Occipital lobe (tissue), 1 donor: ENCODE measurements at regions not wholly inside any gene's neighbourhood (a gene's known extent, or its start where the extent isn't known, plus 50 kb on each side); places are given as distances from the start of the nearest gene placed in this dataset.

ENCODE experiments used
- DNase-seq: peaks from one replicate; lab custom pipeline; 2025; lab: John Stamatoyannopoulos, UW

DNA sequence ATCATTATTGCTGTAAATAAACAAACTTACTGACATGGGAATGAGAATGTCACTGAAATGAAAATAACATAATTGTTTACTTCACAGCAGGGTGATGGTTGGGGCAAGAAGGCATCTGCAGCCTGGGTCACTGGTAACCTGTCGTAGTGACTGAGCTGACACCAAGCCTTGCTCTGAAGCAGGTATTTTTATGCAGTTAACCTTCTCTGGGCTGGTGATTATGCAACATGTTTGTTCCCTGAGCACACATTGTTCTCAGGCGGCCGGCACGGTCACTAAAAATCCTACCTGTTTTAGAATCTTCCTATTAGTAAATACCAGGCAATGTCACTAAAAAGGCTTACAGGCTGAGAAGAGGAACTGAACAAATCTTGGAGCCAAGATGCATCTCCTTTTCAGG, 157.7 kb upstream of the NR3C1 start:
- DNase-seq, result no peak

DNA sequence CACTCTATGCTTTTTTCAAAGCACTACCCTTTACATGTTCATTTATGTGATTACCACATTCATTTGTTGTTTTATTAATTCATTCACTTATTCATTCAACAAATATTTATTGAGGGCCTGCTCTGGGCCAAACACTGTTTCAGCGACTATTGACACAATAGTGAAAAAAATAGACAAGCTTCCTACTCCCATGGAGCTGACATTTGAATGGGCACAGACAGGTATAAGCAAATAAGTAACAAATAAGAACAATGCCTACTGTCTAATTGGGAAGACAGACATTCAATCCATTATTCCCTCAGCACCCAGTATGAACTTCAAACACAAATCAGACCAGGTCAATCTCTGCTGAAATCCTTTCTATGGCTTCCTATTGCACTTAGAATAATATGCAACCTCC, 156.9 kb upstream of the NR3C1 start:
- no peak for DNase-seq

DNA sequence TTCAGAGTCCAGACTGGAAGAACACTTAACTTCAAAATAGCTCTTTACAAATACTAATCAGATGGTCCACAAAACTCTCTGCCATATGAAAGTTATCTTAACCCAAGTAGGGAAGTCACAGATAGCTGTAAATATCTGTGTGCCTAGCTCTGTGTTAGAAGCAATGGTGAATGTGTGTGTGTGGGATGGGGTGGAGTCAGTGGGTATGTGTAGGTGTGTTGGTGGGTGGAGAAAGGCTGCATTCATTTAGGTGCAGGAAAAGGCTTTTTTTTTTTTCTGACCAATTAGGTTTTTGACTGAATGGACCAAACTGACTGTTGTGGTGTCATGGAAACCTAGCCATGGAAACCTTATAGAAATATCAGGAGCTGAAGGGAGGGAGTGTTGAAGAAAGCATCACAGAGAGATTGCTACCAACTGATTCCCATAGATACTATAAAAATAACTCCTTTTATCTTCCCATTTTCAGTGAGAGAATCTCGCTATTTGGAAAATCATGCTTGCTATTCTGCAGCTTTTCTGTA, 156.2 kb upstream of the NR3C1 start:
- no peak for DNase-seq

DNA sequence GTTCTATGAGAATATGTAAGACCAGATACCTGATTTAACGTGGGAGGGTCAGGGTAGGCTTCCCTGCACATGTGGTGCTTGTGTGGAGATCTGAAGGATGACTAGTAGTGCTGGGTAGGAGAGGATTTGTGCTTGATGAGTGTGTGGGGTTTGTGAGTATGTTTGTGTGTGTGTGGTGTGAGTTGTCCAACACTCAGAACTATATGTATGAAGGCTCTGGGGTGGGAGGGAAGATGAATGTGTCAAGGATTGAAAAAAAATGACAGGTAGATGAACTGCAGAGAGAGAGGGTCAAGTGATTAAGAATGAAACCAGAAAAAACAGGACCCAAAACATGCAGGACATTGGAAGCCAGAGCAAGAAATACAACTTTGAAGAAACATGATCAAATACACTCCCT, 154.6 kb upstream of the NR3C1 start:
- no peak for DNase-seq

DNA sequence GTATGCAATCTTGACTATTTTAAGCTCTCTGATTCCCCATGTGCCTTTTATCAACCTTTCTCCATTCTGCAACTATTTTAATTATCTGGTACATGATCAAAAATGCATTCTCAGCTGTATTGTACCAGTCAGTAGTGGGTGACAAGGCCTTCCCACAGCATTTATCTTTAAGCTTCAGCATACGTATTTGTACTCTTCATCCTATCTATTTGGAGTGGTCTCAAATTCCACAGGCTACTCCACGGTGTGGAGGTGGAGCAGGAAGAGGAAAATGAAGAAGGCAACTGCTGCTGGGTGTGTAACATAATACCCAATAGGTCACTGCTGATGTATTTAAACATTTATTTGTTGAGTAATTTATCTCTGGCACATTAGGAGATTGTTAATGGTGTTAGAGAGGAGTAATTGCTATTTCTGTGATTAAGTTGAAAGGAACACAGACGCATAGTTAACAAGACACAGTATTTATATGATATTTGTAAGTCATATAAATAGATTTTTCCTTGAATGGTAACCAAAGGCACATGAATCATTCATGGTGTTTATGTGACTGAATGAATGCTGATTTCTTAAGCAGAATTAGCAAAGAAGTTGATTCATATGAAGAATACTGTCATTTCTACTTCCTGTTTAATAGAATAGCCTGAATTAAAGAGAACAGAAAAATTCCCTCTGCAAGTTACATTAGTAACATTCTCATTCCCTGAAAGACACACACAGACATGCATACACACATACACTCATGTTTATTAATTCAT, 153.8 kb upstream of the NR3C1 start:
- DNase-seq, result no peak

DNA sequence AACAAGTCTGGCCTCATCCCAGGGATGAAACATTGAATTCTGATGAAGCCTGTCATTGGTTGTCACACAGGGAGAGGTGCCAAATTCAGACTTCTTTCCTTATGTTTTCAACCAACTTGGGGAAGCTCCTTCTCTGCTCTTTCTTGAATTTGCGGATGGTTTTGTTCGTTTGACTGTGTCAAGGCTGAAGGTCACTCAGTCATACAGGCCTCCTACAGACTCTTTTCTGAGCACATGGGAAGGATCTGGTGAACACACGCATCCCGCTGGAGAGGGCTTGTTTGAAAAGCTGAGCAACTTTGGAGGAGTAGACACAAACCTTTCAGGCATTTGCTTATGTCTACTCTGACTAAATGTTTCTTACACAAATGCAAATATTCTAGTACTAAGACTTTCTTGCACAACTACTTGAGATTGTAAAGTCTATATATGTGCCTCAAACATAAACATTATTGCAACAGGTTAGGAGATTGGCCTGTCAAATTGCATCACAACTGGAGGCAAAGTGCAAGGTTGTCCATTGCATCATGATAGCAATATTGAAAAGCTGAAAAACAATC, 151.5 kb upstream of the NR3C1 start:
- no peak for DNase-seq

DNA sequence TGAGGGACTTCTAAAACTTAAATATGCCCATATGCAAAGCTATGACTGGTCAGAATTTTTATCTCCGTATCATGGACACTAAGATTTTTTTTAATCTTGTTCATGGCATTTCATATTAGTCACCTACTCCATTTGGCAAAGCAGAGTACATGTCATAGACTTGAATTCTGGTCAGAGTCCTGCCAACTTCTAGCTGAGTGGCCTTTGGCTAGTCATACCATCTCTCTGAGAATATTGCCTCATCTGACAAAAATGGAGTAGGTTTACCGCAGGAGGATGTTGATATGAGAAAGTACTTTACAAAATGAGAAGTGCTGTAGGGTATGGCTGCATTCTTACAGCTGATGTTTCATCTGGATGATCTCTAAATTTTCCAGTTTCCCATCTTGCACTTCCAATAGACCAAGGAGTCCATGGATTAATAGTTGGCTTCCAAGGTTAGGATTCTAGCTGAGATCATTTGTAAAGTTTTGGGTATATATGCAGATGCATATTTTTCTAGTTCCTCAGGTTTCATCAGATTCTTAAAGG, 150.8 kb upstream of the NR3C1 start:
- DNase-seq, result no peak

DNA sequence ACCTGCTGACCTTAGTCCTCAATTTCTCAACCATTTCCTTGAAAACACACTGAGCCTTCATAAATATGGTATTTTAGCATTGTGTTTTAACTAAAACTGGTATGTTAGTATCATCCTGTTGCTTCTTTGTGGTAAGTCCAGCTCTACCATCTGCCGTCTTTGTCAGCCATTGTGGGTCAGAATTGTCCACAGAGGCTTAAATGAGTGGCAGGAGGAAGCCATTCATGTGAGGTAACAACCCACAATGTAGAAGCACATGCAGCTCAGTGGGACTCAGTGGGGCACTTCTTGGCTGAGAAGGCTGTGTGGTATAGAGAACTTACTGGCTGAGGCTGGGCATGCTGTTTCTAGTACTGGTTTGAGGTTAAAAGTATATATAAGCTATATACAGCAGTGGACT, 149.2 kb upstream of the NR3C1 start:
- DNase-seq, result no peak

DNA sequence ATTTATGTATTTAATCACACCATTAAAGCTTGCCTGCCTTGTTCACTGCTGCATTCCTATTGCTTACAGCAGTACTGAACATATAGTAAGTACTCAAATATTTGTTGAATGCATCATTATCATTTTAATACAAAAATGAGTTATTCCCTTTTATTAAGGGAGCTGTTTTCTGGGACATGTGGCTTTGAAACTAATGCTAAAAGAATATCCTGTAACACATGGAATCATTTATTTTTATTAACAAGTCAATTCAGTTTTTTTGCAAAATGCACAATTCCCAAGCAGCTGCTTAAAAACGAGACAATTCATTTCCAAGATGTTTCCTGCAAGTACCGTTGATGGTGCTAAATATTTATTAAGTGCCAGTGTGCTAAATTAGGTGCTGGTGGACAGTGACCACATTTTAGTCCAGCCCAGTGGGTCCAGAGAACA, 148.3 kb upstream of the NR3C1 start:
- no peak for DNase-seq

DNA sequence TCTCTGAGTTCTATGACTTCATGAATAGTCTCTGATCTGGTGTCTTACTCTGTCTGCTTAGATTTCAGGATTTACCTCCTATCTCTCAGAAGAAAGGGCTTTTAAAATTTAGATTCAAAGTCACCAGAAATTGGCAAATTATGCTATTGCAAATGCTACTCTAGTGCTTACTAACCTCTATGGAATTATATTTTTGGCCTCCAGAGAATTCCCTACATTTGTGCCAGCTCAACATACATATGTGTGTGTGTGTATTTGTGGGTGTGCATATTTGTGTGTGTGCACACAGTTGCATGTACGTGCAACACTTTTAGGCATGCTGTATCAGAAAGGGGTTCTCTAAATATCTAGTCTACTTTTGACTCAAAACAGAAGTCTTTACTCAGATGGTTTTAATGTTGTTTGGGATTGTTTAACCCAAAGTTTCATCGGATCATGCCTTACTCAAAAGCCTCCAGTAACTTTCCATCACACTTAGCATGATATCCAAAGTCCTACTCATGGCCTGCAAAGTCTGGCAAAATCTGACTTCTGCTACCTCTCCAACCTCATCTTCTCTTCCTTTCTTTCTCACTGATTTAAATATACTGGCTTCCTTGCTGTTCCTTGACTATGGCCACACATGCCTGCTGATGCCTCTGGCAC, 147.6 kb upstream of the NR3C1 start:
- DNase-seq, result no peak

DNA sequence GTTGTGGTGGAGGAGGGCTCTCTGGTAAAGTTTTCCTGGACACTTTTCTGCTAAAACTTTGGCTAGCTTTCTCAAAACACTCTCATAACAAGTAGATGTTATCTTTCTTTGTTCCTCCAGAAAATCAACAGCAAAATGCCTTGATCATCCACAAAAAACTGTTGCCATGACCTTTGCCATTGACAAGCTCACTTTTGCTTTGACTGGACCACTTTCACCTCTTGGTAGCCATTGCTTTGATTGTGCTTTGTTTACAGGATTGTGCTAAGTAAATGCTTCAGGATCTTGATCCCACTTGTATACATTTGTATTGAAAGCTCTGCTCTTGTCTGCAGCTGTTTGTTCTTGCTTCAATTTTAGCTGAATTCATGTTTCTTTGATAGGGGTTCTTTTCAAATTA, 143.9 kb upstream of the NR3C1 start:
- DNase-seq, result no peak

DNA sequence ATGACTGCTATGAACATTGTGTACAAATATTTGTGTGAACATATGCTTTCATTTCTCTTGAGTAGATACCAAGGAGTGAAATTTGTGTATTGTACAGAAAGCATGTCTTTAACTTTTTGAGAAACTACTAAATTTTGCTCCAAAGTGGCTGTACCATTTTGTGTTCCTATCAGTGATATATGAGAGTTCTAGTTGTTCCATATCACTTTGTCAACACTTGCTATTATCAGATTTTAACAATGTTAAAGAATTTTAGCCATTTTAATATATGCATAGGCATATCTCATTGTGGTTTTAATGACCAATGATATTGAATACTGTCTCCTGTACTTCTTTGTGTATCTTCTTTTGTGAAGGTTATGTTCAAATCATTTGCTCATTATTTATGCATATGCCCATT, 142.9 kb upstream of the NR3C1 start:
- DNase-seq, result no peak

DNA sequence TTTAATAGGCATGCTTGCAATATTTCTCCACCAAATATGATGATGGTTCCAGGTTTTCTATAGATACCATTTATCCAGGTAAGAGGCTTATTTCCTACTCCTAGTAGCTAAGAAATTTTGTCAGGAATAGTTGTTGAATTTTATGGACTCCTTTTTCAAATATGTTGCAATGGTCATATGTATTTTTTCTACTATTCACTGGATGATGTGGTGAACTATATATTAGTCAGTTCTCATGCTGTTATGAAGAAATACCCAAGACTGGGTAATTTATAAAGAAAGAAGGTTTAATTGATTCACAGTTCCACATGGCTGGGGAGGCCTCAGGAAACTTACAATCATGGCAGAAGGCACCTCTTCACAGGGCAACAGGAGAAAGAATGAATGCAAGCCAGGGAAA, 141.1 kb upstream of the NR3C1 start:
- DNase-seq, result no peak

DNA sequence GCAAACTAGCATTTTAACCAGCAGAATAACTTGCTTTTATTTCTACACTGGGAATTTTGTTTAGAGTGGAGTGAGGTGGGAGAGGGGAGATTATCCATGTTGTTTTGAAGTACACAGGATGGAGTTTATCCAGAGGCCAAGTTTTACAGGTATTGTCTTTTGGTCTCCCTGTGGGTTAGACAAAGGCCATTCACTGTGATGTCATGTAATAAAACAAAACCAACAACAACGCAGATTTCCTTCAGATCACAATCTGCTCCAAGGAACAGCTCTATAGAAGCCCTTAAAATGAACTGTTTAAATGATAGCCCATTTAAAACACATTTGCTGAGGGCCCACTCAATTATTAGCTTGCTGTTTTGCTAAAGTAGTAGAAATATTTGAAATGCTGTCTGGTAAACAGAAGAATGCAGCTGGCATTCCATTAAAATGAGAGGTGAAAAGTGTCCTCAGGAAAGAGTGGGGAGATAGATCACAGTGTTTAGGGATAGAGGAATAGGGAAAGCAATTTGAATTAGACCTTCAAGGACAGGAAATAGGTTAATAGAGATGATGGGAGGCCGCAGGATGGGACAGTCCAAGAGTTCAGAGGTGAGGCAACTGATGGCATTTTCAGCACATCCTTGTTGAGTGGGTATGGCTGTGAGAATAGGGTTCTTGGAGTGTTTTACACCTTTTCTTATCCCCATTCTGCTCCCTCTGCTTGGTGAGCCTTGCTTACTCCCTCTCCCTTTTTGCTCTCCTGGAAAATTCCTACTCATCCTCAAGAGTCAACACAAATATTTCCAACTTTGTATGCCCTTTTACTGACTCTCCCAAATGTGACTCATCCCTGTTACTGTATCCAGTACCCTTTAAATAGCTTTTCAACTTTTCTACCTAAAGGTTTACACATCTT, 140.1 kb upstream of the NR3C1 start:
- DNase-seq, result no peak

DNA sequence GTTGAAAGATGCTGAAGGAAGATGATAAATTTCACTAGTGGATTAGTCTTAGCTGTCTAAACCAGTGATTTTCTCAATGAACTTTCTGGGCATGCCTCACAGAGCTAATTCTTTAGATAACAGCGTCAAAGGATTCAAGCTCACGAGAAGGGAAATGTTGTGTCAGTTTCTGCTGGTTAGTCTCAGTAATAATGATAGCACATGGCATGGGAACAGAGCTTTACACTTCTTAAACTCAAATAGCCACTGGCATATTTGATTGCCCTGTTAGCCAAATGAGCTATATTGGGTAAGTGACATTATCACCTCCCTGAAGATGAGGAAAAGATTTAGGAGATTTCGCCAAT, 139.3 kb upstream of the NR3C1 start:
- no peak for DNase-seq

DNA sequence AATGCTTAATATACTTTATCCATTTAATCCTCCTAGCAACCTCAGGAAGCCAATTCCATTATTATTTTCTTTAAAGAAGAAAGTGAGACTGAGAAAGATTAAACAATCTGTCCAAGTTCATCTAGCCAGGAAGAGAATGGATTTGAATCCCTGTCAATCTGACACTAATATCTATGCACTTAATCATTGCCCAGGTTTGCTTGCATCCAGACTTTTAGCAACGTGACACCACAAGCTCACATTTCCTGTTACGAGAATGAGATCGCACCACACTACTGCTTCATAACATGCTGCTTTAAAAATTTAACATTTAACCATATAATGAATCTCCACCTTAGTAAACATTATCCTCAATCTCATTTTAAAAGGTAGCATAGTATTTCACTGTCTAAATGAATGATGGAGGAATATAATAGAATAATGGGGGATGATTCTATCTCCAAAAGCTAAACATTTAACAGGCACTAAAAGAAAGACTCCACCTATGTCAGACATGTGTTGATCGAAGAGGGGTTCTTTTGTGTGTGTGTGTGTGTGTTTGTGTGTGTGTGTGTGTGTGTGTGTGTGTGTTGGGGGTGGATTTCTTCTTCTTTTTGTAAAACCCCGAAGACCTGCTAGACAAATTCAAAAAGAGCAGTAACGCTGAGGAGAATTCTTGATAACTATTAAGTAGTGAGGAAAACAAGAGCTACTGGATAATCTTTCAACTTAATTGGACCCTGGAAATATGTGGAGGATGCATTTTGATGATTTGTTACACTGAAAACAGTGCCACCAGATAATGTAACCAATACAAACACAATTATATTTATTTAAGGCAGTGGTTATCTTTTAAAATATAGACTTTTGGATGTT, 138.7 kb upstream of the NR3C1 start:
- no peak for DNase-seq

DNA sequence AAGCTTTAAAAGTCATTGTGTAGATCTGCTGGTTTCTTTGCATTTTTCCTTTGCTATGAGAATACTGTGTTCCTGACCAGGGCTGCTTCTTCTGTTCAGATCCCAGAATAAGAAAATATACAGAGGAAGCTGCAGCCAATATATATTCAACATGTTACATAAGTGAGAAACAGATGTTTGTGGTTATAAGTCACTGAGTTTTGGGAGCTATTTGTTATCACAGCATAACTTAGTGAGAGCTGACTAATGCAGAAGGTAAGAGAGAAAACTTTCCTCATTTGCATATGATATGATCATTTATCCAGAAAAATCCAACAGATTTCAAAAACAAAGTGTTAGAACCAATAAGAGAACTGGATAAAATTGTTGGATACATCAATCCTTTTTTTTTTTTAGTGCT, 136.3 kb upstream of the NR3C1 start:
- no peak for DNase-seq

DNA sequence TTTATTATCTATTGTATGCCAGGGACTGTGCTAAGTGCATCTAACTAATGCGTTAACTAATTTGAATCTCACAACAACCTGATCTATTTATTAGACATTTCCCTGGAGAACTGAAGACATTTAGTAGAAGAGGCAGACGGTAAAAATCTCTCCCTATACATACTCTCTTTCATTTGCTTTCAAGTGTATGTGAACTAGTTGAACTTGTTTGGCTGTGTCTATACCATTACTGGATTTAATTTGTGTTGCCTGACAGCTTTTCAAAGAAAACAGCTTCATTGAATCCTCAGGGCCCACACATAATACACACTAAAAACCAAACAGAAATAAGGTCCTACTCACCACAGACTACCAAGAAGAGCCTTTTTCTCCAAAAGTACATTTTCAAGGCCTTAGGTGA, 133.6 kb upstream of the NR3C1 start:
- DNase-seq, result no peak

DNA sequence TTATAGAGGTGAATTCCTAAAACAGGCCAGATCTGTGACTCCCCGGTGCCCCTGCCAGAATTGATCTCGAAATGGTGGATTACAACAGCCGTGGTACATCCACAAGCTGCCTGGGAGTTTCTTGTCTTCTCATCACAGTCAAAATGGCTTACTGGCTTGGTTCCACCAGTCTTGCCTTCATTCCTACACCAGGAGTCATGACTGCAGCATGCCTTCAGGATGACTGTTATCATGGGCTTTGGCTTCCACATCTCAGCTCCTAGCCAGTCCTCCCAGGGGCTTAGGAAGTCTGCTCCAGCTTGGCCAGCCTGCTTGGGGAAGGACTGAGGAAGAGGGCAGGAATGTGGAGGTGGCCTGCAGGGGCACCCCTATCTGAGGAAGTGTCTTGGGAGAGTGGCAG, 132.9 kb upstream of the NR3C1 start:
- DNase-seq, result no peak

DNA sequence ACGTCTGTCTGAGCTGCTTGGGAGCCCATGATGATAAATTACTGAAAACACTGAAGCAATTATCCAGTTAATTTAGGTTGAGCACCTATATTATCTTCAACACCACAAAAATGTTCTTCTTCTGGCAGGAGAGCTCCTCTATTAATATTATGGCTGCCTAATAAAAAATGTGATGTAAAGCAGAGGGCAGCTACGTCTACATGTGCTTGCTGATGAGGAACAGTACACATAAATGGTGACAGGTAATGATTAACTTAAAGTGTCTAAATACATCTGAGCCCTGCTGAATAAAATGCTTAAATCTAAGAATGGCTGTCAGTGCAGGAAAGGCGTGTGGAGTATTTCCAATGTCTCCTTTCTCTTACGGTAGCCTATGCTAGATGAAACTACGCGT, 131.3 kb upstream of the NR3C1 start:
- no peak for DNase-seq
